GM19372 (cell line): ENCODE measurements at regions not wholly inside any gene's neighbourhood (a gene's known extent, or its start where the extent isn't known, plus 50 kb on each side); places are given as distances from the start of the nearest gene placed in this dataset.
"Not testable (repeated sequence)": the region's sequence is repeated elsewhere in the genome, so short reads cannot be mapped to it uniquely, and the experiment has no call there.

Experiments used
- ATAC-seq: cut with Tn5 transposase; IDR thresholded peaks from one replicate; pipeline ENCODE4 v1.9.1; 2021; ENCODE audit warnings: mild to moderate bottlenecking, low read depth, moderate library complexity; ENCODE audit not compliant: unreplicated experiment

GRCh38 chr18:46179306-46179705 is 75.1 kb downstream of the HAUS1 start:
- no peak for ATAC-seq

DNA sequence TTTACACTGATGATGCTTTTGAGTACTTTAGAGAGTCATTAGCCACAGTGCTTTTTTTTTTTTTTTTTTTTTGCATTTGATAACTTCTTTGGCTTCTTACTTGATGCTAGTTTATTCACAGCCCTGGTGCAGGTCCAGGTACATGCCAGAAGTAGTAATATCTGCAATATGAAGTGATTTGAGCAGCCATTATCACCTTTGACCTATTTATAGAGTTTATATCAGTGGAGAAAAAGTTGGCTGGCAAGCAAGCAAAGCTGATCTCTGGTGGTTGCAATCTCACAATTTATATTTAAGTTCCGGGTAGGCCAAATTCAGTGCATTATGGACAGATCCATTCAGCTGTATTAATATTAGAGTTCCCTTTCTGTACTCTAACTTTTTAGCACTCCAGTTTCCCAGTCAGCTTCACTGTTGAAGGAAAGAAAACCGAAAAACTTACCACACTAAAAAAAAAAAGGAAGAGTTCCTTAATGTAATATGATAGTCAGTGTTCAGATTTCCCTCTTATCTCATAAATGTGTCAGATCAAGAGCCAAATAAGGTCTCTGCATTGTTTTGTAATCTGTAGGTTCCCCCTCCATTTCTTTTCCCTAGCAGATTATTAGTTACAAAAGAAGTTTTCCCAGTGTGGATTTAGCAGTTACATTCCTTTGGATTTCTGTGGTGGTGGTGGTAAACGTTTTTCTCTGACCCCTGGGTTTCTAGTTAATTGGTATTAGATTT is 78.6 kb downstream of the HAUS1 start:
- ATAC-seq = no peak

DNA sequence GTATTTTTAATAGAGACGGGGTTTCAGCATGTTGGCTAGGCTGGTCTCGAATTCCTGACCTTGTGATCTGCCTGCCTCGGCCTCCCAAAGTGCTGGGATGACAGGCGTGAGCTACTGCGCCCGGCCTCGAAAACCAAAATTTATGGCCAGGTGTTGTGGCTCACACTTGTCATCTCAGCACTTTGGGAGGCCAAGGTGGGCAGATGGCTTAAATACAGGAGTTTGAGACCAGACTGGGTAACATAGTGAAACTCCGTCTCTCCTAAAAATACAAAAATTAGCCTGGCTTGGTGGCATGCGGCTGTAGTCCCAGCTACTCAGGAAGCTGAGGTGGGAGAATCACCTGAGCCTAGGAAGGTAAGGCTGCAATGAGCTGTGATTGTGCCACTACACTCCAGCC is 80.1 kb downstream of the HAUS1 start:
- not testable (repeated sequence) for ATAC-seq

DNA sequence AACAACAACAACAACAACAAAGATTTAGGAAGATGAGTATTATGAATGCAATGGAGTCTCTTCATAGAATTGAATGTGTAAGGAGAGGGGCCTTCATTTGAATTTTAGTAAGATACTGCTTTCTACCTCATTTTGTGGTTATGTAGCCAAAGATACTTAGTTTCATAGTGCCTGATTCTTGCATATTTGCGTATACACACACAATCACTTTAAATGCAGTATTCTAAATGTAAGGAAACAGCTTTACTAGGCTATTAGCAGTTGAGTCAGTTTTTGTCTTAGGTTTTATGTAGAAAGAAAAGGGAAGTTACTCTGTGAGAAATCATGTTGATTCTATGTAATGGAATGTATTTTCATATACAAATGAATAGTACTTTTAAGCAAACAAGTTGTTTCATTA is 80.5 kb downstream of the HAUS1 start:
- ATAC-seq = no peak

DNA sequence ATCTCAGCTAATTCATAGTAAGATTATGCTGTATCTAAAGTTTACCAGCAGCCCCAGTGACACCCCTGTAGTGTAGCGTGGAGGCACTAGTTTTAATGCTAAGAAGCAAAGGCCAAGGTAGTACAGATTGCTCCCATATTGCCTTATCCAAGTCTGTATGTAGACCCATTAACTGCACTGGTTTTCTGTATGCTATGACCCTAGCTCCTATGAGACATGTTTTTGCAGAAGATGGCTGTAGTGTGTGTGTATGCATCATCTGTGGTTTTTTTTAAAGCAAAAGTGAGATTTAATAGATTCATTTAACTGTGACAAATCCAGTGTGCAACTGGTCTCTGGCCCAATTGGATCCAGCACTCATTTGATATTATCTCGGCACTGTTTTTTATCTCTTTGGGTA is 86.5 kb downstream of the HAUS1 start:
- ATAC-seq = no peak

DNA sequence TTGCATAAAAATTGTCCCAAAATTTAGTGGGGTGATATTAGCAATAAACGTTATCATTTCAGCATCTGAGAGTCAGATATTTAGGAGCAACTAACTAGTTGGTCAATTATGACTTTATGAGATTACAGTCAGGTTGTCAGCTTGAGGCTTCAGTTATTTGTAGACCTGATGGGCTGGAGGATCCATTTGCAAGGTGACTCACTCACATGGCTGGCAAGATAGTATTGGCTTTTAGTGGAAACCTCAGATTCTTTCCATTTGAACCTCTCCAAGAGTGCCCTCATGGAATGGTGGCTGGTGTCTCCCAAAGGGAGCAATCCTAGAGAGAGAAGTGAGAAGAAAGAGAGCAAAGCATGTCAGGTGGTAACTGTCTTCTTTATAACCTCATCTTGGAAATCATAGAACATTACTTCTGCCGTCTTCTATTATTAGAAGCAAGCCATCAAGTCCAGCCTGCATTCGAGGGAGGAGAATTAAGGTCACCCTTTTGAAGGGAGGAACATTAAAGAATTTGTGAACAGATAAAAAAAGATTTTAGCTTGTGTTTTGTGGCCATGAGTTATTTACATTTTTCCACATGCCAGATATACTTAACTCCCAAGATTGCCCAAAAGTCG is 92.5 kb downstream of the HAUS1 start:
- ATAC-seq = no peak

DNA sequence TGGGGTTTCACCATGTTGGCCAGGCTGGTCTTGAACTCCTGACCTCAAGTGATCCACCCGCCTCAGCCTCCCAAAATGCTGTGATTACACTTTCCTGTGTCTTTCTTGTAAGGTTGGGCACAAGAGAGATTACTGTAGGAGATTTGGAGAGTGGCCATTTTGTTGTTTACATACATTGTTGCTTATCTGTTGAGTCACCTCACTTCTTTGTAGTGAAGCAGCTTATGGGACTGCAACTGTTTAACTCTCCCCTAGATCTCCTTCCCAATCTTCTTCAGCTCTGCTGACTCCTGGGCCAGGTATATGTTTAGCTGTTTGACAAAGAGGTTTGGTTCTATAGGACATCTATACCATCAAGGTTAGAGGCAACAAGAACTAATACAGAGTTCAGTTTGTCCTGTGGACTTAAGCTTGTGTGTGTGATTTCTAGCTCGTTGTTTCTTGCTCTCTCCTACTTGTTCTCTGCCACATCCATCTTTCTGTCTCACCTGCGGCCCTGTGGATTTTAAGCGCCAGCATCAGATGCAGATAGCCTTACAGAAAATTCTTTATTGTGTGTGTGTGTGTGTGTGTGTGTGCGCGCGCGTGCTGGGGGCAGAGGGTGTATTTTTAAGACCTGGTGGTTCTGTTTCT is 95.4 kb downstream of the HAUS1 start:
- no peak for ATAC-seq

DNA sequence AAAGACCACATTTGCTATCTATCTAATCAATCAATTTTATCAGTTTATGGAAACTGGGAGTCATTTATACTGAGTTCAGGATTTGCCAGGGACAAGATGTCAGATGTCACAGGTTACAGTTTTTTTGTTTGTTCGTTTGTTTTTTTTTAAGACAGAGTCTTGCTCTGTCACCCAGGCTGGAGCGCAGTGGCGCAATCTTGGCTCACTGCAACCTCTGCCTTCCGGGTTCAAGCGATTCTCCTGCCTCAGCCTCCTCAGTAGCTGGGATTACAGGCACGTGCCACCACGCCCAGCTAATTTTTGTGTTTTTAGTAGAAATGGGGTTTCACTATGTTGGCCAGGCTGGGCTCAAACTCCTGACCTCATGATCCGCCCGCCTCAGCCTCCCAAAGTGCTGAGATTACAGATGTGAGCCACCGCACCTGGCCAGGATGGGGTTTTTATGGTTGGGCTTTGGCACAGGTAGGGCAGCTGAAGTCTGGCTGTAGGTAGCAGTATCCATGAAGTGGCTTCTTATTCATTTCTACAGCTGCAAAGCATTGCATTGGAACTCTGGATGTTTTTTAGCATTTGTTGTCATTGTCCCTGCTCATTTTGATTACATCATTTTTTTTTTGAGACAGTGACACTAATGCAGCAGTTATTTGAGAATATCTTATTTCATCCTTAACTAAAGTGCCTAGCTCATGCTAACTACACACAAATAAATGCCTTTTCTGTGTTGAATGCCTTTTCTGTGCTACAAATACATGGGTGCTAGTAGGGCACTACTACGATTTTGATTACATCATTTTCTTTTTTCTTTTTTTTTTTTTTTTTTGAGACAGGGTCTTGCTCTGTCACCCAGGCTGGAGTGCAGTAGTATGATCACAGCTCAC is 96.2 kb downstream of the HAUS1 start:
- ATAC-seq = not testable (repeated sequence)

DNA sequence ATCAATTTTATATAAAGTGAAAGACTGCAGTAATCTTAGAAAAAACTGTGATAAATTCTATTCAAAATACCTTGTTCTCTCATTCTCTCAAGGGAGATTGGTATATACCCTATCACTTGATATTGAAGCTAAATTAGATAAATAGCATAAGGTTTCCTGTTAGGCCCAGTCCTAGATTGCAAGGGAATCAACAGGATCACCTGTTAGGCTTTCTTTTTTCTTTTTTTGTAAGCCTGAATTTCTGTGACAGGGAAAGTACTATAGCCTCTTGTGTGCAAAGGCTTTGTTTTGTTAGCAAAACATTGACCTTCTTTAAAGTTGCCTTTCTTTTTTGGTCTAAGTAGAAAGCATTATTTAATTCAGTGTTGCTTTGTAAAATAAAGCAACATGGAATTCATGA is 100.0 kb downstream of the HAUS1 start:
- no peak for ATAC-seq

GRCh38 chr18:46207985-46208384 is 103.8 kb downstream of the HAUS1 start:
- ATAC-seq = no peak

DNA sequence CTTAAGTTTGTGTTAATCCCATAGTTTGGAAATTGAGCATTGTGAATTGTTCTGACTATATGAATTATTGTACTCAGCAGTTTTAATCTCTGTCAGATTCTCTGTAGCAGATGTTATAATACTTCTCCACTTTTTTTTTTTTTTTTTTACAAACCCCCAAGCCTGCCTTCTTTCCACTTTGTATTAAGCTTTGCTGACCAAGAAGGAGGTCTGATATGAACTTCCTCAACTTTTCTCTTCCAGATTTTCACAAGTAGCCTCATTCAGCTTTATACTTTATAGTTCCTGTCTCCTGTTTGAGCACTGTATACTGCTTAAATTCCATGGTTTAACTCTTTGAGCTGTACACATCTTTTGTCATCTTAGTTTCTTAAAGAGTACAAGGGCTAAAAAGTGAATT is 105.0 kb downstream of the HAUS1 start:
- no peak for ATAC-seq

DNA sequence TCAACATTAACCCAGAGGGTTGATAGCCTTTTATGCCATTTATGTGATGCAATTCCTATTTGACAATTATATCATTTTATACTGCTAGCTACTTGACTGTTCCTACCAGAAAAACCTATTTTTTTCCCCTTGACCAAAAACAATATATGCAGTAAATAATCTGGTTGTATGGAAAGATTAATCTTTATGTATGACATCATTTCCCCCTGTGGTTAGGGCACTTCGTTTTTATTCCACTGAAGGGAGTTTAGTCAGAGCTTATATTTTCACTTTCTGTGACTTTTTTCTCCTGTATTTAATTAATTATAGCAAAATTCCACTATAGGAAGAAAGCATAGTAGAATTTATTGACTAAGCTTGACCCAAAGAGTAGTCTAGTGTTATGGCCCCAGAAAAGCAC is 107.6 kb downstream of the HAUS1 start:
- ATAC-seq = no peak

- ATAC-seq = no peak
Measured at GRCh38 chr18:46212398-46212797, 108.2 kb downstream of the HAUS1 start.

GRCh38 chr18:46213295-46213694 is 109.1 kb downstream of the HAUS1 start:
- no peak for ATAC-seq

GRCh38 chr18:46214435-46214834 is 110.2 kb downstream of the HAUS1 start:
- ATAC-seq = no peak

- no peak for ATAC-seq
Measured at GRCh38 chr18:46215902-46216723, 111.9 kb downstream of the HAUS1 start.

DNA sequence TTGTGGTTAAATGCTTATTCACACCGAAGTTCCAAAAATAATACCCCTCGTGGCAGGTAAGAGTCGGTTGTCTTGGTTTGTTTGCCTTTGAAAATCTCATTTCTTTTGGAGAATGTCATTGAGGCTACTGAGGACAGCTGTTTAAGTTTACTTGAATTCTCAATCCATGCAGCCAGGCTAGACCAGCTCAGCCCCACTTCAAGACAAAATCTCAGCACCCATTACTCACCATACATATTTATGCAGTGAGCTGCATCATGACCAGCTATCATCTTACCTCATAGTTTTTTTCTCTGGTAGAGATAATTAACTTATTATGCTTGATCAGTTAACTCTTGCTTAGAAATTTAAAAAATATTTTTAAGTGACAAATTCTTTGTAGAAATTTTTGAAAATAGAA is 115.9 kb downstream of the HAUS1 start:
- no peak for ATAC-seq

GRCh38 chr18:46222093-46222492 is 117.9 kb downstream of the HAUS1 start:
- no peak for ATAC-seq

DNA sequence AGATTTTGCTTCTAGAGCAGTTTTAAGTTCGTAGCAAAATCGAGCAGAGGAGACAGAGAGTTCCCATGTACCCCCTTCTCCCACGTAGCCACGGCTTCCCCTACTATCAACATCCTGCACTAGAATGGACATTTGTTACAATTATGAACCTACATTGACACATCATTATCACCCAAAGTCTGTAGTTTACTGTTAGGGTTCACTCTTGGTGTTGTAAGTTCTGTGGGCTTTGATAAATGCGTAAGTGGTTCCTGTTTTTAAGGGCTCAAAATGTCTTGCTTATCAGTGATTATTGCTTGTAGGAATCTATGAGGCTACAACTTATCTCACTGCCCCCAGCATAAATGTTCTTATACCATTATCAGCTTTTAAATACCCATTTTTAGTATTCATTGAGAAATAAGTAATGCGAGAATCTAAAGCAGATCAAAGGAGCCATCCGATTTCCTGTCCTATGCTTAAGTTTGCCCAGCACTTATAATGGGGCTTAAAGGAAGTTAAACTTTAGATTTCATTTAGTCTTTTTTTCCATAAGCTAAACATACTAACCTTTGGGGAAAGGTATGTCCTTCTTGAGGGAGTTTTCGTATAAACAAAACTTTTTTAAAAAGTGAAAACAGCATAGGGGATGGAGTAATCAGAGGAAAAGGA is 118.7 kb downstream of the HAUS1 start:
- ATAC-seq = no peak
